OCI-LY7 (cell line): ENCODE measurements at regions not wholly inside any gene's neighbourhood (a gene's known extent, or its start where the extent isn't known, plus 50 kb on each side); places are given as distances from the start of the nearest gene placed in this dataset.

Experiments used
- CTCF ChIP-seq: fragments of 200-600 bp; sonication (generic); conservative IDR thresholded peaks from 2 replicates; pipeline ENCODE4 v1.5.1; 2014; ENCODE audit warnings: mild to moderate bottlenecking, antibody characterized with exemption, low read length, moderate library complexity, mixed read lengths
- EZH2phosphoT487 ChIP-seq: fragments of 200-600 bp; sonication (generic); IDR thresholded peaks from 2 replicates; pipeline ENCODE4 v1.6.1; 2018; ENCODE audit warnings: low read depth, borderline replicate concordance, mild to moderate bottlenecking, mixed run types, antibody characterized with exemption, low read length, moderate library complexity, mixed read lengths

DNA sequence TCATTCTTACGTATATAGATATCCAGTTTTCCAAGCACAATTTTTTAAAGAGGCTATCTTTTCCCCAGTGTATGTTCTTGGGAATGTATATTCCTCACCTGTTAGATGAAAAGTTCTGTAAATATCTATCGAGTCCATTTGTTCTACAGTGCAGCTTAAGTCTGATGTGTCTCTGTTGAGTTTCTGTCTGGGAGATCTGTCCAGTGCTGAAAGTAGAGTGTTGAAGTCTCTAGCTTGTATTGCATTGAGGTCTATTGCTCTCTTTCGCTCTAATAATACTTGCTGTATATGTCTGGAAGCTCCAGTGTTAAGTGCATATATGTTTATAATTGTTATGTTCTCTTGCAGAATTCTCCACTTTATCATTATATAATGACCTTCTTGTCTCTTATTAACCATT lies 373.1 kb downstream of the PPARGC1A start:
- TF ChIP-seq CTCF, result no peak
- TF ChIP-seq EZH2phosphoT487, result no peak
